GM23248 (cell line): ENCODE measurements at regions not wholly inside any gene's neighbourhood (a gene's known extent, or its start where the extent isn't known, plus 50 kb on each side); places are given as distances from the start of the nearest gene placed in this dataset.

Source experiments
- DNase-seq: peaks from one replicate; pipeline ENCODE4 v3.0.0-alpha.2; 2015
- H2AFZ ChIP-seq: fragments of 200-600 bp; sonication (generic); 2 replicates; pipeline ENCODE4 v1.6.1; 2016; ENCODE audit warnings: antibody characterized with exemption
- H3F3A ChIP-seq: fragments of 200-600 bp; sonication (generic); 2 replicates; pipeline ENCODE4 v1.6.1; 2016; ENCODE audit warnings: mild to moderate bottlenecking, antibody characterized with exemption, mixed run types; ENCODE audit not compliant: insufficient read depth
- H3K27ac ChIP-seq: fragments of 200-600 bp; sonication (generic); 2 replicates; pipeline ENCODE4 v1.5.1; 2016; ENCODE audit warnings: mild to moderate bottlenecking
- H3K27me3 ChIP-seq: fragments of 200-600 bp; sonication (generic); replicated peaks from 2 replicates; pipeline ENCODE4 v1.6.1; 2016; ENCODE audit warnings: mild to moderate bottlenecking; ENCODE audit not compliant: insufficient read depth
- H3K36me3 ChIP-seq: fragments of 200-600 bp; sonication (generic); 2 replicates; pipeline ENCODE4 v1.6.1; 2016; ENCODE audit warnings: low read depth, mild to moderate bottlenecking
- H3K4me1 ChIP-seq: fragments of 200-600 bp; sonication (generic); 2 replicates; pipeline ENCODE4 v1.6.1; 2016; ENCODE audit warnings: mild to moderate bottlenecking; ENCODE audit not compliant: insufficient read depth
- H3K4me2 ChIP-seq: fragments of 200-600 bp; sonication (generic); one replicate; pipeline ENCODE4 v1.6.1; 2016; ENCODE audit warnings: mild to moderate bottlenecking; ENCODE audit not compliant: unreplicated experiment
- H3K4me3 ChIP-seq: fragments of 200-600 bp; sonication (generic); 2 replicates; pipeline ENCODE4 v1.5.1; 2016; ENCODE audit warnings: mild to moderate bottlenecking
- H3K79me2 ChIP-seq: fragments of 200-600 bp; sonication (generic); 2 replicates; pipeline ENCODE4 v1.6.1; 2016; ENCODE audit warnings: mild to moderate bottlenecking; ENCODE audit not compliant: insufficient read depth
- H3K9ac ChIP-seq: fragments of 200-600 bp; sonication (generic); 2 replicates; pipeline ENCODE4 v1.6.1; 2016; ENCODE audit warnings: mild to moderate bottlenecking
- H3K9me2 ChIP-seq: fragments of 200-600 bp; sonication (generic); 2 replicates; pipeline ENCODE4 v1.6.1; 2016; ENCODE audit warnings: mixed run types, mild to moderate bottlenecking, moderate library complexity; ENCODE audit not compliant: insufficient read depth
- H3K9me3 ChIP-seq: fragments of 200-600 bp; sonication (generic); one replicate; pipeline ENCODE4 v1.6.1; 2017; ENCODE audit warnings: low read depth
- H4K20me1 ChIP-seq: fragments of 200-600 bp; sonication (generic); 2 replicates; pipeline ENCODE4 v1.6.0; 2016; ENCODE audit not compliant: insufficient read depth
- EZH2 ChIP-seq: fragments of 200-600 bp; sonication (generic); IDR thresholded peaks from 2 replicates; pipeline ENCODE4 v1.6.1; 2018; ENCODE audit warnings: antibody characterized with exemption, mild to moderate bottlenecking; ENCODE audit not compliant: insufficient read depth, poor library complexity, severe bottlenecking
- EZH2phosphoT487 ChIP-seq: fragments of 200-600 bp; sonication (generic); IDR thresholded peaks from 2 replicates; pipeline ENCODE4 v1.6.1; 2018; ENCODE audit warnings: antibody characterized with exemption, moderate library complexity, mild to moderate bottlenecking, low read depth; ENCODE audit not compliant: insufficient read depth
- WGBS, 2 experiments: methylation state at CpG; one replicate each; pipeline ENCODE4 v1.1.6; 2015 to 2017; ENCODE audit warnings: low lambda C conversion rate in 2 of 2, low coverage in 1 of 2; ENCODE audit errors: missing lambda C conversion rate in 2 of 2; 5-methylcytosine and 5-hydroxymethylcytosine counted together
- in situ Hi-C: fragments of 300-500 bp; cut with MboI; formaldehyde crosslinking; loops from 2 replicates; pipeline ENCODE4 v1.15.0; 2020

DNA sequence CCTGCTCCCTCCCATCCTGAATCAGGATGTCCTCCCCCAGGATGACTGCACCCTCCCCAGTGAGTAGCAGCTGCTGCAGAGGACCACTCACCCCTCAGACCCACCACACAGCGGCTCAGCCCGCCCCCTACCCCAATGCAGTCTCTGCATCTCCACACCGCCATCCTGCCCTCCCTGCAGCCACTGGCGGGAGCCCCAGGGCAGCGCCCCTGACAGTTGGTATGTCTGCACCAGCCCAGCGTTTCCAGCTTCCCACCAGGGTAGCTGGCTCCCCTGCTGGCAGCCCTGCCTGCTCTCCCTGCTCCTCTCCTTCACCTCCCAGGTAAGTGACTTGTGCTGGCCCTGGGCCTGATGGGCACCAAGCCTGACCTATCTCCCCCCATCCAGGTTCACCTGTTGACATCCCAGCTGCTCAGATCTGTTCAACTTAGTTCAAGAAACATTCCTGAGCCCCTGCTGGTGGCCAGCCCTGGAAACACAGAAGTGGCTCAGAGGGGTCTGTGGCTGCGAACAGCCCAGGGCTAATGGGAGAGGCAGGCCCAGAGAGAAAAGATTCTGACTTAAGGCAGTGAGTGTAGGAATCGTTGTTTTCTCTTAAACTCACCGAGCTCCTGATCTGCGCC is 117.7 kb upstream of the RAB6C start:
- H3K79me2 ChIP-seq: no peaks in the 10 kb centered on the region
- H3F3A ChIP-seq: no peaks in the 10 kb centered on the region
- no peak overlapping the region for H3K4me3 ChIP-seq
- no peak for DNase-seq
- H3K4me2 ChIP-seq: no peak overlapping the region
- TF ChIP-seq EZH2 (no peak), EZH2phosphoT487 (no peak)
- no peaks in the 10 kb centered on the region for H3K36me3 ChIP-seq
- WGBS, 2 experiments: 62% methylated on average over 8 to 10 of the region's 10 CpGs
- H3K27me3 ChIP-seq: no peaks in the 10 kb centered on the region; the same call in 1 of the 2 replicates
- H2AFZ ChIP-seq: no peak overlapping the region
- H3K9me3 ChIP-seq: no peaks in the 10 kb centered on the region
- no peaks in the 10 kb centered on the region for H4K20me1 ChIP-seq
- in situ Hi-C loops: no loop called here
- H3K27ac ChIP-seq: no peak overlapping the region
- H3K9me2 ChIP-seq: no peaks in the 10 kb centered on the region
- H3K9ac ChIP-seq: no peak overlapping the region
- H3K4me1 ChIP-seq: no peaks in the 10 kb centered on the region

DNA sequence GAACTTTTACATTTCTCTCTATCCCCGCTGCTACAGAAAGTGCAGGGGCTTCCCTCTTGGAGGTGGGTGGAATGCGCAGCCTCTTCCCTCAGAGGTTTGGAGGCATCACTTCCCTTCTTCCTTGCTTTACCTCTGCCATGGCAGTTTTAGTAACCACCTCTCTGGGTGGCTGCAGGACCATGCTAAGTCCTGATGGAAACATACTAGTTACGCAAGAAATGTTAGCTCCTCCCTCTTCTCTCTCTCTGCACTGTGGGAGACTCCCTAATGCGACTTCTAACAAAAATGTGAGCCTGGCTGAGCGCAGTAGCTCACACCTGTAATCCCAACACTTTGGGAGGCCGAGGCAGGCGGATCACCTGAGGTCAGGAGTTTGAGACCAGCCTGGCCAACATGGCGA is 116.8 kb upstream of the RAB6C start:
- no peak overlapping the region for H3K4me2 ChIP-seq
- 53 to 58% methylated on average over 8 of the region's 8 CpGs for WGBS, 2 experiments
- no peak overlapping the region for H3K4me3 ChIP-seq
- no peak for TF ChIP-seq EZH2phosphoT487
- H3K4me1 ChIP-seq: no peaks in the 10 kb centered on the region
- H4K20me1 ChIP-seq: no peaks in the 10 kb centered on the region
- H3K36me3 ChIP-seq: no peaks in the 10 kb centered on the region
- H3K9me3 ChIP-seq: no peaks in the 10 kb centered on the region
- no peak overlapping the region for H3K9ac ChIP-seq
- in situ Hi-C loops: no loop called here
- no peak for DNase-seq
- H3K27me3 ChIP-seq: no peaks in the 10 kb centered on the region; the same call in 1 of the 2 replicates
- H3K79me2 ChIP-seq: no peaks in the 10 kb centered on the region
- no peaks in the 10 kb centered on the region for H3K9me2 ChIP-seq
- H3F3A ChIP-seq: no peaks in the 10 kb centered on the region
- H3K27ac ChIP-seq: no peak overlapping the region
- H2AFZ ChIP-seq: no peak overlapping the region

DNA sequence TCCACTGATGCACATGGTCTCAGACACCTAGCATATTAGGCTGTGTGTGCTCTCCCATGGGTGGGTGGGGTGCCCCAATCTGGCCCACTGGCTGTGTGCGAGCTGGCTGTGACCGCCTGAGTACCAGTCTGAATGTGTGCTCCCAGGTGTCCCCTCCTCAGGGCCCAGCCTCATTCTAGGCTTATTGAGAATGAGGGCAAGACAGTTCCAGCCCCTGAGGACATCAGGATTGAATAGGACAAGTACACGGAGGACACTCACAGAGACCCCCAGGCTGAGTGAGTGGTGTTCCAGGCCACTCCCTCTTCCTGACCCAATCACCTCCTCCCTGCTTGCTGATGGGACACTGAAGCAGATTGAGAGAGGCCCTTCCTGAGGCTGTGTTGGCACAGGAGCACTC is 116.1 kb upstream of the RAB6C start:
- Histone ChIP-seq H3K27me3 (no peaks in the 10 kb centered on the region; the same call in 1 of the 2 replicates), H3K36me3 (no peaks in the 10 kb centered on the region), H3K27ac (no peak overlapping the region), H3K9me2 (no peaks in the 10 kb centered on the region), H3K4me1 (no peaks in the 10 kb centered on the region), H2AFZ (no peak overlapping the region), H3K9me3 (no peaks in the 10 kb centered on the region), H3F3A (no peaks in the 10 kb centered on the region), H3K79me2 (no peaks in the 10 kb centered on the region), H3K9ac (no peak overlapping the region), H3K4me2 (no peak overlapping the region), H3K4me3 (no peak overlapping the region), H4K20me1 (no peaks in the 10 kb centered on the region)
- in situ Hi-C loops: no loop called here
- DNase-seq: no peak
- WGBS, 2 experiments: 86 to 88% methylated on average over 3 of the region's 3 CpGs
- TF ChIP-seq EZH2phosphoT487: no peak

DNA sequence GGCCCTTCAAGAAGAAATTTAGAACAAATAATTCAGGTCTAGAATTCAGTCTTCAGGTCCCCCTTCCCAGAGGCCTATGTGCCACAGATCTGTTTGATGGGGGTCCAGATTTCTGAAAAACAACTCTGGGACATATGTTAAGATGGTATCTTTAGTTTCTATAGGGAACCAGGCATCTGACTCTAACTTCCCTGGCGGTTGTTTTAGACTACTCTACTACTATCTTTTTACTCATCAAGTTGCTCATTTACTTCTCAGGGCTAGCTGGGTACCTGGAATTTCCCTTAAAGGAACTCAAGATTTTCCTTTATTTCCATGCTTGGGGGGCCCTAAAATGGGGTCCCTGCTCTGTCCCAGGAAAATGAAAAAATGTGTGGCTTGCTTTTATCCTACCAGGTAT is 114.7 kb upstream of the RAB6C start:
- H4K20me1 ChIP-seq: no peaks in the 10 kb centered on the region
- H2AFZ ChIP-seq: no peak overlapping the region
- DNase-seq: no peak
- no peak overlapping the region for H3K4me3 ChIP-seq
- 84 to 90% methylated on average over 1 of the region's 1 CpG for WGBS, 2 experiments
- H3K4me1 ChIP-seq: no peaks in the 10 kb centered on the region
- no peaks in the 10 kb centered on the region for H3K9me2 ChIP-seq
- H3F3A ChIP-seq: no peaks in the 10 kb centered on the region
- H3K4me2 ChIP-seq: no peak overlapping the region
- no peaks in the 10 kb centered on the region for H3K36me3 ChIP-seq
- no peaks in the 10 kb centered on the region for H3K79me2 ChIP-seq
- no peak overlapping the region for H3K27ac ChIP-seq
- TF ChIP-seq EZH2: no peak
- TF ChIP-seq EZH2phosphoT487: no peak
- H3K9ac ChIP-seq: no peak overlapping the region
- in situ Hi-C loops: no loop called here
- H3K9me3 ChIP-seq: no peaks in the 10 kb centered on the region
- no peaks in the 10 kb centered on the region for H3K27me3 ChIP-seq

DNA sequence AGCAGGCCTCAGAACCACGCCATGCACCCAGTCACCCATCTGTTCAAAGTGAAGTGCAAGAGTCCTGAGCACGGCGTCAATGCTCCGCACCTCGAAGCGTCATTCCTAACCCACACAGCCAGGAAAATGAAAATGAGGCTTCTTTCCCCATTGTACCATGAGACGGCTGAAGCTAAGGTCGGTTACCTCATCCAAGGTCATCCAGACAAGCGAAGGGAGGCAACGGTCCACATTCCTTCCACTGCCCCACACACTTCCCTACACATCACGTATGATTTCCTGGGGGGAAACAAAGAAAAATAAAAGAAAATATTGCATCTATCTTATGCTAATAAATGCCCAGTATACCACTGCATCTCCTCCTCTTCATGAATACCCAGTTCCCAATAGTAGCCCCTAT is 113.5 kb upstream of the RAB6C start:
- no peaks in the 10 kb centered on the region for H3K79me2 ChIP-seq
- H3K4me1 ChIP-seq: no peaks in the 10 kb centered on the region
- H3K4me3 ChIP-seq: no peak overlapping the region
- no peaks in the 10 kb centered on the region for H3K9me3 ChIP-seq
- DNase-seq: no peak
- no peaks in the 10 kb centered on the region for H4K20me1 ChIP-seq
- H3K27me3 ChIP-seq: no peaks in the 10 kb centered on the region
- in situ Hi-C loops: no loop called here
- no peaks in the 10 kb centered on the region for H3F3A ChIP-seq
- WGBS, 2 experiments: 85 to 89% methylated on average over 11 of the region's 11 CpGs
- no peak overlapping the region for H3K9ac ChIP-seq
- TF ChIP-seq EZH2: no peak
- no peak for TF ChIP-seq EZH2phosphoT487
- no peak overlapping the region for H3K27ac ChIP-seq
- H3K4me2 ChIP-seq: no peak overlapping the region
- H2AFZ ChIP-seq: no peak overlapping the region
- H3K36me3 ChIP-seq: no peaks in the 10 kb centered on the region
- H3K9me2 ChIP-seq: no peaks in the 10 kb centered on the region
